ENCODE measurements at regions not wholly inside any gene's neighbourhood (a gene's known extent, or its start where the extent isn't known, plus 50 kb on each side); places are given as distances from the start of the nearest gene placed in this dataset.

GRCh38 chr2:145410086-145410485, 890.2 kb upstream of the ZEB2 start:
- 88 to 92% (median 89%) methylated on average over 2 of the region's 2 CpGs for WGBS, 4 donors
- H3K27me3 ChIP-seq: no peaks in the 10 kb centered on the region
- intact Hi-C loops (cut with DNase I): no loop called here
- no peak overlapping the region for H3K4me3 ChIP-seq
- H3K9me3 ChIP-seq (replicated peaks in 1 of 3): no peaks in the 10 kb centered on the region
- TF ChIP-seq POLR2A (IDR thresholded peaks at IDR 0.05): no peak
- no peak for TF ChIP-seq CTCF (IDR thresholded peaks at IDR 0.05)
- no peak overlapping the region for H3K27ac ChIP-seq
- DNase-seq: no peak
- no peaks in the 10 kb centered on the region for H3K36me3 ChIP-seq (replicated peaks in 1 of 2)
- H3K4me1 ChIP-seq (replicated peaks in 1 of 2): no peaks in the 10 kb centered on the region

- no peaks in the 10 kb centered on the region for H3K36me3 ChIP-seq (replicated peaks in 1 of 2)
- no peak overlapping the region for H3K27ac ChIP-seq
- no peaks in the 10 kb centered on the region for H3K4me1 ChIP-seq (replicated peaks in 1 of 2)
- H3K27me3 ChIP-seq: no peaks in the 10 kb centered on the region
- TF ChIP-seq CTCF (IDR thresholded peaks at IDR 0.05): no peak
- TF ChIP-seq POLR2A (IDR thresholded peaks at IDR 0.05): no peak
- intact Hi-C loops (cut with DNase I): no loop called here
- no peaks in the 10 kb centered on the region for H3K9me3 ChIP-seq (replicated peaks in 1 of 3)
- no peak overlapping the region for H3K4me3 ChIP-seq
- DNase-seq: no peak
Observed at GRCh38 chr2:145408980-145409379, 889.1 kb upstream of the ZEB2 start.

GRCh38 chr2:145404690-145405089, 884.8 kb upstream of the ZEB2 start:
- Histone ChIP-seq H3K27me3 (no peaks in the 10 kb centered on the region), H3K36me3 (replicated peaks in 1 of 2) (no peaks in the 10 kb centered on the region), H3K4me3 (no peak overlapping the region), H3K27ac (no peak overlapping the region), H3K4me1 (replicated peaks in 1 of 2) (no peaks in the 10 kb centered on the region), H3K9me3 (replicated peaks in 1 of 3) (no peaks in the 10 kb centered on the region)
- intact Hi-C loops (cut with DNase I): no loop called here
- TF ChIP-seq POLR2A (IDR thresholded peaks at IDR 0.05) (no peak), CTCF (IDR thresholded peaks at IDR 0.05) (no peak)
- no peak for DNase-seq
- 63 to 83% (median 80%) methylated on average over 1 of the region's 1 CpG for WGBS, 4 donors

- no peak overlapping the region for H3K27ac ChIP-seq
- H3K27me3 ChIP-seq: no peaks in the 10 kb centered on the region
- H3K4me3 ChIP-seq: no peak overlapping the region
- no peaks in the 10 kb centered on the region for H3K36me3 ChIP-seq (replicated peaks in 1 of 2)
- peak in 1 of 7 donors; percentile 3 for DNase-seq
- H3K9me3 ChIP-seq (replicated peaks in 1 of 3): no peaks in the 10 kb centered on the region
- no peaks in the 10 kb centered on the region for H3K4me1 ChIP-seq (replicated peaks in 1 of 2)
- intact Hi-C loops (cut with DNase I): no loop called here
- TF ChIP-seq POLR2A (IDR thresholded peaks at IDR 0.05) (no peak), CTCF (IDR thresholded peaks at IDR 0.05) (no peak)
- 41 to 66% (median 47%) methylated on average over 2 of the region's 2 CpGs for WGBS, 4 donors
Observed at GRCh38 chr2:145402706-145403277, 882.9 kb upstream of the ZEB2 start.
